ENCODE measurements at regions not wholly inside any gene's neighbourhood (a gene's known extent, or its start where the extent isn't known, plus 50 kb on each side); places are given as distances from the start of the nearest gene placed in this dataset.

GRCh38 chr11:114877976-114878375 is 199.6 kb downstream of the NXPE2 start:
- Mint-ChIP-seq H3K36me3 (no peaks in the 10 kb centered on the region), H3K27me3 (ENCODE audit: insufficient read depth, low read depth) (peaks cover 20% of the 10 kb centered on the region), H3K4me3 (no peak overlapping the region), H3K27ac (no peak overlapping the region), H3K9me3 (peaks cover 2% of the 10 kb centered on the region), H3K4me1 (peaks cover 20% of the 10 kb centered on the region)
- DNase-seq (ENCODE audit: low spot score), result no peak
- H4K20me1 ChIP-seq (ENCODE audit: low read depth), result no peaks in the 10 kb centered on the region
- no peak for TF ChIP-seq CTCF (IDR thresholded peaks at IDR 0.05)
- no peak for TF ChIP-seq EZH2phosphoT487 (IDR thresholded peaks at IDR 0.05)
- TF ChIP-seq EZH2 (IDR thresholded peaks at IDR 0.05), result no peak
- no peak overlapping the region for H2AFZ ChIP-seq (replicated peaks)
- H3K27me3 ChIP-seq, result peaks cover 12% of the 10 kb centered on the region
- no peaks in the 10 kb centered on the region for H3K36me3 ChIP-seq
- H3K9ac ChIP-seq, result no peak overlapping the region
- H3K9me3 ChIP-seq (ENCODE audit: low read depth), result no peaks in the 10 kb centered on the region
- H3F3A ChIP-seq (ENCODE audit: low read depth), result no peaks in the 10 kb centered on the region
- peaks cover 10% of the 10 kb centered on the region for H3K4me1 ChIP-seq
- no peak overlapping the region for H3K27ac ChIP-seq
- H3K4me3 ChIP-seq, result no peak overlapping the region
- H3K4me2 ChIP-seq, result no peak overlapping the region
- H3K79me2 ChIP-seq (ENCODE audit: low read depth), result no peaks in the 10 kb centered on the region

- H3K4me1 Mint-ChIP-seq, result peaks cover 20% of the 10 kb centered on the region
- H3K4me3 Mint-ChIP-seq, result no peak overlapping the region
- DNase-seq (ENCODE audit: low spot score), result no peak
Measured at GRCh38 chr11:114880442-114880841, 202.1 kb downstream of the NXPE2 start.

DNA sequence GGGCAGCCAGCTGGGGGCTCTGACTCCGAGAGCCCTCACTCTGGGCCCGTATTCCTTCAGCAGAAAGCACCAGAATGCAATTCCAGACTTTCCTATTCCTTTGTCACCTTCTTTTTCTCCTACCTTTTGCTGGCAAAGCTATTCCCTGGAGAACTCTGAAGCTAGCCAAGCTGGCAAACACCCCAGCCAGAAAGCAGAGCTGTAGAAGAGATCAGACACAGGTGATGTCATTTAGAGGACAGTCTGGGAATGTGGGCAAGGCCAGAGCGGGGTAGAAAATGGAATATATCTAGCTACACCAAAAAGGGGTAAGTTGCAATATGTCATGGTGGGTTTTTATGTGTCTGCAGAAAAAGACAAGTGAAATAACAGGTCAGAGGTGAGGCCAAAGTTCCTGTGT is 205.1 kb downstream of the NXPE2 start:
- Histone ChIP-seq H3F3A (ENCODE audit: low read depth) (no peaks in the 10 kb centered on the region), H3K79me2 (ENCODE audit: low read depth) (no peaks in the 10 kb centered on the region)
- no peak for DNase-seq (ENCODE audit: low spot score)

More at GRCh38 chr11:114880442-114880841, 202.1 kb downstream of the NXPE2 start:
- H3K36me3 Mint-ChIP-seq, result no peaks in the 10 kb centered on the region
- peaks cover 2% of the 10 kb centered on the region for H3K9me3 Mint-ChIP-seq
- H3K79me2 ChIP-seq (ENCODE audit: low read depth), result no peaks in the 10 kb centered on the region
- no peak for TF ChIP-seq CTCF (IDR thresholded peaks at IDR 0.05)
- no peak for TF ChIP-seq EZH2 (IDR thresholded peaks at IDR 0.05)
- H3K4me1 ChIP-seq, result peaks cover 10% of the 10 kb centered on the region
- no peak overlapping the region for H3K27ac Mint-ChIP-seq
- no peaks in the 10 kb centered on the region for H3F3A ChIP-seq (ENCODE audit: low read depth)
- no peak overlapping the region for H2AFZ ChIP-seq (replicated peaks)
- H3K9me3 ChIP-seq (ENCODE audit: low read depth), result no peaks in the 10 kb centered on the region
- H3K4me3 ChIP-seq, result no peak overlapping the region
- no peak overlapping the region for H3K4me2 ChIP-seq
- no peaks in the 10 kb centered on the region for H3K36me3 ChIP-seq
- H3K27ac ChIP-seq, result no peak overlapping the region
- peaks cover 12% of the 10 kb centered on the region for H3K27me3 ChIP-seq
- H3K9ac ChIP-seq, result no peak overlapping the region
- peaks cover 29% of the 10 kb centered on the region for H3K27me3 Mint-ChIP-seq (ENCODE audit: insufficient read depth, low read depth)
- no peaks in the 10 kb centered on the region for H4K20me1 ChIP-seq (ENCODE audit: low read depth)

More for the DNA sequence above, 205.1 kb downstream of the NXPE2 start:
- Mint-ChIP-seq H3K27ac (no peak overlapping the region), H3K27me3 (ENCODE audit: insufficient read depth, low read depth) (peaks cover 47% of the 10 kb centered on the region), H3K4me3 (no peak overlapping the region), H3K4me1 (peaks cover 25% of the 10 kb centered on the region), H3K9me3 (peaks cover 4% of the 10 kb centered on the region), H3K36me3 (no peaks in the 10 kb centered on the region)
- Histone ChIP-seq H4K20me1 (ENCODE audit: low read depth) (no peaks in the 10 kb centered on the region), H3K4me3 (no peak overlapping the region), H2AFZ (replicated peaks) (no peak overlapping the region), H3K36me3 (no peaks in the 10 kb centered on the region), H3K27me3 (peaks cover 9% of the 10 kb centered on the region), H3K4me1 (peaks cover 7% of the 10 kb centered on the region), H3K9ac (no peak overlapping the region), H3K27ac (no peak overlapping the region), H3K9me3 (ENCODE audit: low read depth) (no peaks in the 10 kb centered on the region), H3K4me2 (no peak overlapping the region)
- TF ChIP-seq CTCF (IDR thresholded peaks at IDR 0.05) (no peak), EZH2phosphoT487 (IDR thresholded peaks at IDR 0.05) (no peak), EZH2 (IDR thresholded peaks at IDR 0.05) (no peak)

Data from neural progenitor cell (in vitro differentiated cells).